ENCODE measurements at regions not wholly inside any gene's neighbourhood (a gene's known extent, or its start where the extent isn't known, plus 50 kb on each side); places are given as distances from the start of the nearest gene placed in this dataset.

DNA sequence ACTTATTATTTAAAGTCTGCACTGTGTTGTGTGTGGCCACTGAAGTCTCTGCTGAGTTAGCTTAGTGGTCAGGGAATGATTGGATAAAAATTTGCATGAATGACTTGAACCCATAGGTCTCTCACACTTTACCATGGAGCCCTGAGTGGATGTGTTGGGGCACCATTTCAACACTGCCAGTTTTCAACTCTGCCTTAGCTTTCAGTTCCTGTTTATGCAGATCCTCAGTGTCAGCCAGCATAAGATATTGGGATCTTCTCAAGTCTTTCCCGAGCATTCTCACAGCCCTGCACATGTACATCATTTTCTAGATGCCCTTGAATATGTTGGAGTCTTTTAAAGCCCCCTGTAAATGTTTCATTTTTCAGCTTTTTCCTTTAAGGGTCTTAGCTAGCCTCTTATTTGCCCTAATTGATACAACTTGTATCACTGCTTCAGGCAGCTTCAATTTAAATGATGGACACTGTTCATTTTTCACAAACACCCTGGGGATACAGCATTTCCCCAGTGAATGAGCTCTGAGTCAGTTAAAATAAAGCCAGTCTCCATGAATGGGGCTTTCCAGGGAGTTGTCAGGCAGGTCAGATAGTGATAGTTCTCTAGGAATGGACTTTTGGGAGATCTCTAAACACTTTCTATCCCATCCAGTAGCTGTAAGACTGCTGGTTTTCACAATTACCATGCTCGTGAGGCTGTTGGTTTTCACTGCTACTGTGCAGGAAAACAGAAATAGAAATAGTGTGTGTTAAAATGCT lies 211.9 kb upstream of the PAPPA start:
- TF ChIP-seq, protein P1, sequence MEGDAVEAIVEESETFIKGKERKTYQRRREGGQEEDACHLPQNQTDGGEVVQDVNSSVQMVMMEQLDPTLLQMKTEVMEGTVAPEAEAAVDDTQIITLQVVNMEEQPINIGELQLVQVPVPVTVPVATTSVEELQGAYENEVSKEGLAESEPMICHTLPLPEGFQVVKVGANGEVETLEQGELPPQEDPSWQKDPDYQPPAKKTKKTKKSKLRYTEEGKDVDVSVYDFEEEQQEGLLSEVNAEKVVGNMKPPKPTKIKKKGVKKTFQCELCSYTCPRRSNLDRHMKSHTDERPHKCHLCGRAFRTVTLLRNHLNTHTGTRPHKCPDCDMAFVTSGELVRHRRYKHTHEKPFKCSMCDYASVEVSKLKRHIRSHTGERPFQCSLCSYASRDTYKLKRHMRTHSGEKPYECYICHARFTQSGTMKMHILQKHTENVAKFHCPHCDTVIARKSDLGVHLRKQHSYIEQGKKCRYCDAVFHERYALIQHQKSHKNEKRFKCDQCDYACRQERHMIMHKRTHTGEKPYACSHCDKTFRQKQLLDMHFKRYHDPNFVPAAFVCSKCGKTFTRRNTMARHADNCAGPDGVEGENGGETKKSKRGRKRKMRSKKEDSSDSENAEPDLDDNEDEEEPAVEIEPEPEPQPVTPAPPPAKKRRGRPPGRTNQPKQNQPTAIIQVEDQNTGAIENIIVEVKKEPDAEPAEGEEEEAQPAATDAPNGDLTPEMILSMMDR (IDR thresholded peaks at IDR 0.05) = no peak
- no peak for TF ChIP-seq POLR2A (IDR thresholded peaks at IDR 0.05)
